Tibial nerve (tissue), 3 donors: ENCODE measurements at regions not wholly inside any gene's neighbourhood (a gene's known extent, or its start where the extent isn't known, plus 50 kb on each side); places are given as distances from the start of the nearest gene placed in this dataset.

Source experiments
- POLR2A ChIP-seq, 2 donors: fragments of 450-650 bp; IDR thresholded peaks; one replicate each; pipeline ENCODE4 v1.6.1; 2017; ENCODE audit warnings: antibody characterized with exemption in 2 of 2, mild to moderate bottlenecking in 2 of 2, moderate library complexity in 2 of 2
- TF ChIP-seq, protein P1 (sequence below), 5 experiments: fragments of 200-600 bp in 3 of 5; fragments of 450-650 bp in 2 of 5; sonication (generic) in 3 of 5; IDR thresholded peaks; one replicate each; pipeline ENCODE4 v1.5.1; 2016 to 2019; ENCODE audit warnings: antibody characterized with exemption in 5 of 5, mild to moderate bottlenecking in 3 of 5, moderate library complexity in 2 of 5

- TF ChIP-seq POLR2A (IDR thresholded peaks at IDR 0.05), result no peak
- TF ChIP-seq, protein P1, sequence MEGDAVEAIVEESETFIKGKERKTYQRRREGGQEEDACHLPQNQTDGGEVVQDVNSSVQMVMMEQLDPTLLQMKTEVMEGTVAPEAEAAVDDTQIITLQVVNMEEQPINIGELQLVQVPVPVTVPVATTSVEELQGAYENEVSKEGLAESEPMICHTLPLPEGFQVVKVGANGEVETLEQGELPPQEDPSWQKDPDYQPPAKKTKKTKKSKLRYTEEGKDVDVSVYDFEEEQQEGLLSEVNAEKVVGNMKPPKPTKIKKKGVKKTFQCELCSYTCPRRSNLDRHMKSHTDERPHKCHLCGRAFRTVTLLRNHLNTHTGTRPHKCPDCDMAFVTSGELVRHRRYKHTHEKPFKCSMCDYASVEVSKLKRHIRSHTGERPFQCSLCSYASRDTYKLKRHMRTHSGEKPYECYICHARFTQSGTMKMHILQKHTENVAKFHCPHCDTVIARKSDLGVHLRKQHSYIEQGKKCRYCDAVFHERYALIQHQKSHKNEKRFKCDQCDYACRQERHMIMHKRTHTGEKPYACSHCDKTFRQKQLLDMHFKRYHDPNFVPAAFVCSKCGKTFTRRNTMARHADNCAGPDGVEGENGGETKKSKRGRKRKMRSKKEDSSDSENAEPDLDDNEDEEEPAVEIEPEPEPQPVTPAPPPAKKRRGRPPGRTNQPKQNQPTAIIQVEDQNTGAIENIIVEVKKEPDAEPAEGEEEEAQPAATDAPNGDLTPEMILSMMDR (IDR thresholded peaks at IDR 0.05), result no peak
Measured at GRCh38 chr10:123496375-123496774, 169.8 kb upstream of the GPR26 start.
